GM21423 (cell line): ENCODE measurements at regions not wholly inside any gene's neighbourhood (a gene's known extent, or its start where the extent isn't known, plus 50 kb on each side); places are given as distances from the start of the nearest gene placed in this dataset.
A peak's percentile ranks its signal among the peaks of the same experiment; 100 is the strongest.

Experiments used
- ATAC-seq: cut with Tn5 transposase; IDR thresholded peaks from one replicate; pipeline ENCODE4 v1.9.1; 2021; ENCODE audit warnings: mild to moderate bottlenecking, moderate library complexity; ENCODE audit not compliant: unreplicated experiment

- ATAC-seq, result no peak
These were observed 442.0 kb downstream of the EIPR1 start for GRCh38 chr2:2935445-2936149.

- no peak for ATAC-seq
These were observed 444.2 kb downstream of the EIPR1 start for GRCh38 chr2:2933426-2933825.

GRCh38 chr2:2932692-2933305 lies 444.8 kb downstream of the EIPR1 start:
- ATAC-seq, result no peak

- ATAC-seq, result no peak
These were observed 445.4 kb downstream of the EIPR1 start for GRCh38 chr2:2932189-2932588.

GRCh38 chr2:2931318-2932075 lies 446.1 kb downstream of the EIPR1 start:
- no peak for ATAC-seq

GRCh38 chr2:2930841-2931240 lies 446.8 kb downstream of the EIPR1 start:
- no peak for ATAC-seq

GRCh38 chr2:2926858-2927175 lies 450.8 kb downstream of the EIPR1 start:
- ATAC-seq, result peak; percentile 41

- peak; percentile 63 for ATAC-seq
These were observed 451.4 kb downstream of the EIPR1 start for GRCh38 chr2:2926009-2926857.

- ATAC-seq, result no peak
These were observed 455.5 kb downstream of the EIPR1 start for GRCh38 chr2:2922156-2922555.

- no peak for ATAC-seq
These were observed 456.5 kb downstream of the EIPR1 start for GRCh38 chr2:2921011-2921720.

GRCh38 chr2:2919574-2920365 lies 457.8 kb downstream of the EIPR1 start:
- ATAC-seq, result no peak

GRCh38 chr2:2919026-2919425 lies 458.6 kb downstream of the EIPR1 start:
- ATAC-seq, result no peak

GRCh38 chr2:2916621-2917020 lies 461.0 kb downstream of the EIPR1 start:
- no peak for ATAC-seq

- ATAC-seq, result no peak
These were observed 463.4 kb downstream of the EIPR1 start for GRCh38 chr2:2914252-2914651.

- ATAC-seq, result no peak
These were observed 464.0 kb downstream of the EIPR1 start for GRCh38 chr2:2913601-2914120.

GRCh38 chr2:2912731-2913130 lies 464.9 kb downstream of the EIPR1 start:
- no peak for ATAC-seq

GRCh38 chr2:2912293-2912692 lies 465.3 kb downstream of the EIPR1 start:
- no peak for ATAC-seq

- ATAC-seq, result no peak
These were observed 467.4 kb downstream of the EIPR1 start for GRCh38 chr2:2910259-2910658.
